Esophagus muscularis mucosa (tissue), 4 donors: ENCODE measurements at regions not wholly inside any gene's neighbourhood (a gene's known extent, or its start where the extent isn't known, plus 50 kb on each side); places are given as distances from the start of the nearest gene placed in this dataset.
"Not testable (repeated sequence)": the region's sequence is repeated elsewhere in the genome, so short reads cannot be mapped to it uniquely, and the experiment has no call there.

Experiments
- DNase-seq: peaks from one replicate; pipeline ENCODE4 v3.0.0-alpha.2; 2017; ENCODE audit errors: extremely low spot score
- H3K27ac ChIP-seq, 4 donors: fragments of 200-600 bp; sonication (generic); replicated peaks in 1 of 4; 1 replicate in 3 of 4; 2 replicates in 1 of 4; pipeline ENCODE4 v1.5.1; 2016 to 2019; ENCODE audit warnings: mild to moderate bottlenecking in 1 of 4
- H3K27me3 ChIP-seq, 4 donors: fragments of 200-600 bp; sonication (generic); one replicate each; pipeline versions ENCODE4 v1.5.1 to v1.6.0; 2016 to 2019
- H3K36me3 ChIP-seq, 4 donors: fragments of 200-600 bp; sonication (generic); one replicate each; pipeline ENCODE4 v1.5.1; 2016 to 2019
- H3K4me1 ChIP-seq, 4 donors: fragments of 200-600 bp; sonication (generic); one replicate each; pipeline ENCODE4 v1.5.1; 2016 to 2019
- H3K4me3 ChIP-seq, 4 donors: fragments of 200-600 bp; sonication (generic); 1 replicate in 2 of 4; 2 replicates in 2 of 4; pipeline ENCODE4 v1.5.1; 2016 to 2019; ENCODE audit warnings: mild to moderate bottlenecking in 4 of 4, moderate library complexity in 1 of 4
- H3K9me3 ChIP-seq, 4 donors: fragments of 200-600 bp; sonication (generic); 1 replicate in 3 of 4; 2 replicates in 1 of 4; pipeline ENCODE4 v1.5.1; 2016 to 2019
- CTCF ChIP-seq, 3 experiments: fragments of 200-600 bp in 2 of 3; fragments of 450-650 bp in 1 of 3; sonication (generic) in 2 of 3; IDR thresholded peaks; one replicate each; pipeline ENCODE4 v1.5.1; 2017 to 2019; ENCODE audit warnings: antibody characterized with exemption in 3 of 3, mild to moderate bottlenecking in 2 of 3, moderate library complexity in 1 of 3
- EP300 ChIP-seq: sonication (generic); formaldehyde crosslinking; IDR thresholded peaks from one replicate; pipeline ENCODE4 v1.6.1; 2017; ENCODE audit warnings: antibody characterized with exemption
- POLR2A ChIP-seq: fragments of 450-650 bp; IDR thresholded peaks from one replicate; pipeline ENCODE4 v1.6.1; 2017; ENCODE audit warnings: antibody characterized with exemption, moderate library complexity, mild to moderate bottlenecking, low read depth
- POLR2AphosphoS5 ChIP-seq, 2 donors: sonication (generic); formaldehyde crosslinking; IDR thresholded peaks; one replicate each; pipeline ENCODE4 v1.6.1; 2017; ENCODE audit warnings: antibody characterized with exemption in 2 of 2
- WGBS: methylation state at CpG from one replicate; pipeline ENCODE4 v1.1.5; 2018; 5-methylcytosine and 5-hydroxymethylcytosine counted together
- intact Hi-C: fragments of 100-400 bp; cut with DNase I; formaldehyde crosslinking; loops from one replicate; pipeline ENCODE4 v1.15.1; 2023

- DNase-seq, H3K27ac ChIP-seq, H3K27me3 ChIP-seq, H3K36me3 ChIP-seq, H3K4me1 ChIP-seq, H3K9me3 ChIP-seq, intact Hi-C loops: not testable (repeated sequence)
- H3K4me3 ChIP-seq, result peak overlapping the region in 3 of 4 donors; percentile 18 to 39 (median 36)
- 94% methylated on average over 29 of the region's 54 CpGs for WGBS
Measured at GRCh38 chr5:102154791-102155605, 141.1 kb downstream of the SLCO4C1 start.

GRCh38 chr5:102154291-102154690 is 141.8 kb downstream of the SLCO4C1 start:
- no peak overlapping the region for H3K4me3 ChIP-seq
- no peaks in the 10 kb centered on the region for H3K27me3 ChIP-seq
- 92% methylated on average over 2 of the region's 2 CpGs for WGBS
- intact Hi-C loops, result no loop called here
- no peaks in the 10 kb centered on the region for H3K9me3 ChIP-seq
- no peaks in the 10 kb centered on the region for H3K4me1 ChIP-seq
- no peak for DNase-seq
- H3K36me3 ChIP-seq, result no peaks in the 10 kb centered on the region
- H3K27ac ChIP-seq, result no peak overlapping the region
- TF ChIP-seq EP300 (no peak), CTCF (IDR thresholded peaks at IDR 0.05) (no peak), POLR2A (no peak), POLR2AphosphoS5 (IDR thresholded peaks at IDR 0.05) (no peak)

- Histone ChIP-seq H3K4me3 (no peak overlapping the region), H3K9me3 (no peaks in the 10 kb centered on the region), H3K27ac (no peak overlapping the region), H3K36me3 (no peaks in the 10 kb centered on the region), H3K4me1 (no peaks in the 10 kb centered on the region), H3K27me3 (no peaks in the 10 kb centered on the region)
- 41% methylated on average over 5 of the region's 5 CpGs for WGBS
- no peak for DNase-seq
- TF ChIP-seq EP300 (no peak), CTCF (IDR thresholded peaks at IDR 0.05) (peak in 2 of 3 experiments; percentile 23 to 36), POLR2A (no peak), POLR2AphosphoS5 (IDR thresholded peaks at IDR 0.05) (no peak)
- intact Hi-C loops, result no loop called here
Measured at GRCh38 chr5:102153003-102153759, 142.9 kb downstream of the SLCO4C1 start.

GRCh38 chr5:102139029-102139428 is 157.1 kb downstream of the SLCO4C1 start:
- H3K36me3 ChIP-seq, result no peaks in the 10 kb centered on the region
- DNase-seq, result no peak
- H3K4me3 ChIP-seq, result no peak overlapping the region
- no peaks in the 10 kb centered on the region for H3K27me3 ChIP-seq
- no peak for TF ChIP-seq POLR2A
- TF ChIP-seq POLR2AphosphoS5 (IDR thresholded peaks at IDR 0.05), result no peak
- TF ChIP-seq CTCF (IDR thresholded peaks at IDR 0.05), result no peak
- no peak for TF ChIP-seq EP300
- intact Hi-C loops, result no loop called here
- WGBS, result 76% methylated on average over 2 of the region's 2 CpGs
- H3K27ac ChIP-seq, result no peak overlapping the region
- H3K4me1 ChIP-seq, result no peaks in the 10 kb centered on the region
- H3K9me3 ChIP-seq, result no peaks in the 10 kb centered on the region

GRCh38 chr5:102138243-102138653 is 157.8 kb downstream of the SLCO4C1 start:
- H3K9me3 ChIP-seq, result no peaks in the 10 kb centered on the region
- H3K27me3 ChIP-seq, result no peaks in the 10 kb centered on the region
- no peak for TF ChIP-seq EP300
- no peak for TF ChIP-seq POLR2A
- TF ChIP-seq POLR2AphosphoS5 (IDR thresholded peaks at IDR 0.05), result no peak
- TF ChIP-seq CTCF (IDR thresholded peaks at IDR 0.05), result no peak
- H3K27ac ChIP-seq, result no peak overlapping the region
- no peak for DNase-seq
- WGBS, result 83% methylated on average over 4 of the region's 4 CpGs
- H3K4me1 ChIP-seq, result no peaks in the 10 kb centered on the region
- intact Hi-C loops, result no loop called here
- H3K4me3 ChIP-seq, result no peak overlapping the region
- H3K36me3 ChIP-seq, result no peaks in the 10 kb centered on the region
